Suprapubic skin (tissue), 4 donors: ENCODE measurements at regions not wholly inside any gene's neighbourhood (a gene's known extent, or its start where the extent isn't known, plus 50 kb on each side); places are given as distances from the start of the nearest gene placed in this dataset.

Experiments
- CTCF ChIP-seq, 2 donors: fragments of 200-600 bp in 1 of 2; fragments of 450-650 bp in 1 of 2; sonication (generic) in 1 of 2; IDR thresholded peaks; one replicate each; pipeline ENCODE4 v1.5.1; 2016 to 2019; ENCODE audit warnings: antibody characterized with exemption in 2 of 2, mild to moderate bottlenecking in 1 of 2, moderate library complexity in 1 of 2
- EP300 ChIP-seq: sonication (generic); formaldehyde crosslinking; IDR thresholded peaks from one replicate; pipeline ENCODE4 v1.6.1; 2017; ENCODE audit warnings: antibody characterized with exemption
- POLR2A ChIP-seq, 2 donors: fragments of 450-650 bp; IDR thresholded peaks; one replicate each; pipeline ENCODE4 v1.6.1; 2017; ENCODE audit warnings: antibody characterized with exemption in 2 of 2, mild to moderate bottlenecking in 2 of 2, moderate library complexity in 2 of 2
- POLR2AphosphoS5 ChIP-seq, 3 donors: sonication (generic); formaldehyde crosslinking; IDR thresholded peaks; one replicate each; pipeline ENCODE4 v1.6.1; 2017; ENCODE audit warnings: antibody characterized with exemption in 3 of 3

- TF ChIP-seq CTCF (IDR thresholded peaks at IDR 0.05) (no peak), POLR2A (IDR thresholded peaks at IDR 0.05) (no peak), POLR2AphosphoS5 (IDR thresholded peaks at IDR 0.05) (no peak), EP300 (no peak)
Observed at GRCh38 chr4:95779447-95779846, 60.4 kb upstream of the PDHA2 start.
